ENCODE measurements at regions not wholly inside any gene's neighbourhood (a gene's known extent, or its start where the extent isn't known, plus 50 kb on each side); places are given as distances from the start of the nearest gene placed in this dataset.

GRCh38 chr2:16012029-16012596, 71.8 kb downstream of the MYCN start:
- Mint-ChIP-seq H3K27me3 (peaks cover 21% of the 10 kb centered on the region), H3K9me3 (ENCODE audit: insufficient read depth) (no peaks in the 10 kb centered on the region), H3K4me1 (no peaks in the 10 kb centered on the region), H3K4me3 (no peak overlapping the region), H3K27ac (no peak overlapping the region)
- Histone ChIP-seq H3K27me3 (replicated peaks in 1 of 4; ENCODE audit: control extremely low read depth in 1 of 4, control insufficient read depth in 3 of 4, insufficient read depth in 4 of 4, low read length in 3 of 4) (peaks cover 0 to 5% (median 0%) of the 10 kb centered on the region in 4 experiments), H3K9ac (ENCODE audit: low read length) (no peak overlapping the region), H3K27ac (ENCODE audit: low read length in 2 of 2) (no peak overlapping the region), H3K36me3 (replicated peaks in 1 of 2; ENCODE audit: control extremely low read depth in 1 of 2, control insufficient read depth in 1 of 2, extremely low read depth in 1 of 2, insufficient read depth in 2 of 2, low read length in 1 of 2) (no peaks in the 10 kb centered on the region), H4K20me1 (ENCODE audit: control insufficient read depth, insufficient read depth, low read length, poor library complexity, severe bottlenecking) (no peaks in the 10 kb centered on the region), H3K79me2 (ENCODE audit: control insufficient read depth, insufficient read depth, low read length) (no peaks in the 10 kb centered on the region), H2AFZ (ENCODE audit: insufficient read depth, low read depth, low read length, poor library complexity, severe bottlenecking) (no peak overlapping the region), H3K4me2 (replicated peaks; ENCODE audit: low read depth, low read length, poor library complexity, severe bottlenecking) (no peak overlapping the region), H3K4me1 (ENCODE audit: control insufficient read depth in 2 of 2, insufficient read depth in 2 of 2, low read length in 2 of 2) (no peaks in the 10 kb centered on the region), H3K9me3 (ENCODE audit: control extremely low read depth in 1 of 3, control insufficient read depth in 2 of 3, insufficient read depth in 1 of 3, low read length in 2 of 3) (peaks cover 0 to 11% (median 0%) of the 10 kb centered on the region in 3 donors), H3K4me3 (ENCODE audit: control extremely low read depth in 1 of 5, extremely low read depth in 1 of 5, insufficient read depth in 1 of 5, low read depth in 2 of 5, low read length in 4 of 5) (no peak overlapping the region)
- intact Hi-C loops (cut with micrococcal nuclease) = no loop called here
- ATAC-seq (ENCODE audit: low read depth) (no peak), DNase-seq (no peak)
- WGBS (ENCODE audit: insufficient coverage) = 73% methylated on average over 1 of the region's 2 CpGs
- POLR2A ChIA-PET = no interaction called here
- CTCF ChIA-PET = no interaction called here
- TF ChIP-seq CTCF (IDR thresholded peaks at IDR 0.05) = no peak
- no peak for TF ChIP-seq EZH2 (IDR thresholded peaks at IDR 0.05; ENCODE audit: borderline replicate concordance, insufficient read depth, low read depth, low read length, poor library complexity, severe bottlenecking)

- TF ChIP-seq EZH2 (IDR thresholded peaks at IDR 0.05; ENCODE audit: borderline replicate concordance, insufficient read depth, low read depth, low read length, poor library complexity, severe bottlenecking) (no peak), CTCF (IDR thresholded peaks at IDR 0.05) (no peak)
- no peak overlapping the region for H3K27ac Mint-ChIP-seq
- ATAC-seq (ENCODE audit: low read depth) (no peak), DNase-seq (no peak)
- peaks cover 0 to 11% (median 0%) of the 10 kb centered on the region in 3 donors for H3K9me3 ChIP-seq (ENCODE audit: control extremely low read depth in 1 of 3, control insufficient read depth in 2 of 3, insufficient read depth in 1 of 3, low read length in 2 of 3)
- H3K79me2 ChIP-seq (ENCODE audit: control insufficient read depth, insufficient read depth, low read length) = no peaks in the 10 kb centered on the region
- CTCF ChIA-PET = no interaction called here
- H3K4me3 Mint-ChIP-seq = no peak overlapping the region
- H3K4me1 Mint-ChIP-seq = no peaks in the 10 kb centered on the region
- no peak overlapping the region for H3K9ac ChIP-seq (ENCODE audit: low read length)
- H3K36me3 ChIP-seq (replicated peaks in 1 of 2; ENCODE audit: control extremely low read depth in 1 of 2, control insufficient read depth in 1 of 2, extremely low read depth in 1 of 2, insufficient read depth in 2 of 2, low read length in 1 of 2) = no peaks in the 10 kb centered on the region
- H3K4me1 ChIP-seq (ENCODE audit: control insufficient read depth in 2 of 2, insufficient read depth in 2 of 2, low read length in 2 of 2) = no peaks in the 10 kb centered on the region
- peaks cover 21% of the 10 kb centered on the region for H3K27me3 Mint-ChIP-seq
- intact Hi-C loops (cut with micrococcal nuclease) = no loop called here
- no peaks in the 10 kb centered on the region for H4K20me1 ChIP-seq (ENCODE audit: control insufficient read depth, insufficient read depth, low read length, poor library complexity, severe bottlenecking)
- peaks cover 0 to 5% (median 0%) of the 10 kb centered on the region in 4 experiments for H3K27me3 ChIP-seq (replicated peaks in 1 of 4; ENCODE audit: control extremely low read depth in 1 of 4, control insufficient read depth in 3 of 4, insufficient read depth in 4 of 4, low read length in 3 of 4)
- H2AFZ ChIP-seq (ENCODE audit: insufficient read depth, low read depth, low read length, poor library complexity, severe bottlenecking) = no peak overlapping the region
- WGBS (ENCODE audit: insufficient coverage) = 75% methylated on average over 1 of the region's 2 CpGs
- H3K4me3 ChIP-seq (ENCODE audit: control extremely low read depth in 1 of 5, extremely low read depth in 1 of 5, insufficient read depth in 1 of 5, low read depth in 2 of 5, low read length in 4 of 5) = no peak overlapping the region
- no peak overlapping the region for H3K4me2 ChIP-seq (replicated peaks; ENCODE audit: low read depth, low read length, poor library complexity, severe bottlenecking)
- POLR2A ChIA-PET = no interaction called here
- H3K9me3 Mint-ChIP-seq (ENCODE audit: insufficient read depth) = no peaks in the 10 kb centered on the region
- no peak overlapping the region for H3K27ac ChIP-seq (ENCODE audit: low read length in 2 of 2)
These were observed 71.2 kb downstream of the MYCN start for GRCh38 chr2:16011621-16011960.

Measured in B cell (primary cell).